Kidney capillary endothelial cell (primary cell): ENCODE measurements at regions not wholly inside any gene's neighbourhood (a gene's known extent, or its start where the extent isn't known, plus 50 kb on each side); places are given as distances from the start of the nearest gene placed in this dataset.

ENCODE experiments used
- DNase-seq: peaks from one replicate; pipeline ENCODE4 v3.0.0-alpha.2; 2018; ENCODE audit warnings: low spot score

DNA sequence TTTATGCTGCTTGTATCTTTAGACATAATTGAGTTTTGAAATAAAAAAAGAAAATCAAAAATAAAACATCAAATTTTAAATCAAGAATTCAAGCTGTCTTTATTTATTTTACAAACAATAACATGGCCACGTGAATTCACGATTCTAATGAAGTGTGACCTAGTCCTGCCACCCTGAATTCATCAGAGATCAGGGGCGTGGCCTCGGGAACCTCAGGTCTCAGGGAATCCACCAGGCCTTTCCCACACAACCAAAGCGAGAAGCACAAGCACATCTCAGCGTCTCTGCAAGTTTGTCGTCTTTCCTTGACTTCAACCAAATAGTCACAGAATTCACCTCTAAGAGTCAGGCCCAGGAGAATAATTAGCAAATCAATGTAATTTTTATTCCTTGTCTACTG lies 107.9 kb downstream of the DACT2 start:
- no peak for DNase-seq

GRCh38 chr6:168210239-168211105 lies 109.1 kb downstream of the DACT2 start:
- DNase-seq: no peak

DNA sequence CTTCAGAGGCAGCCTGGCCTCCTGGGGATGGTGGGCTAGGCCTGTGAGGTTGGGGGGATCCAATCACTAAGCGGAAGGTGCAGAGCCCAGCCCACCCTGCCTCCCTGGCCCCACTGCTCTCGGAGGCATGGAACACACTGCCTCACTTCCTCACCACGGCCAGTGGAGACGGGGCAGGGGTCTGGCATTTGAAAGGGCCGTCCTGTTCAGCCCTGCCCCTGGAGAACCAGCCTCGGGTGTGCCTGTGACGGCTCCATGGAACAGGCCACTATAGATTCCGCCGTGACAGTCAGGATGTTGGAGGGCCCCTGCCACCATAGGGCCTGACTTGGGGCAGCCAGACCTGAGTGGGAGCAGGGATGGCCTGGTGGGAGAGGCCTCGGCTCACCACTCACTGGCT lies 110.2 kb downstream of the DACT2 start:
- no peak for DNase-seq

DNA sequence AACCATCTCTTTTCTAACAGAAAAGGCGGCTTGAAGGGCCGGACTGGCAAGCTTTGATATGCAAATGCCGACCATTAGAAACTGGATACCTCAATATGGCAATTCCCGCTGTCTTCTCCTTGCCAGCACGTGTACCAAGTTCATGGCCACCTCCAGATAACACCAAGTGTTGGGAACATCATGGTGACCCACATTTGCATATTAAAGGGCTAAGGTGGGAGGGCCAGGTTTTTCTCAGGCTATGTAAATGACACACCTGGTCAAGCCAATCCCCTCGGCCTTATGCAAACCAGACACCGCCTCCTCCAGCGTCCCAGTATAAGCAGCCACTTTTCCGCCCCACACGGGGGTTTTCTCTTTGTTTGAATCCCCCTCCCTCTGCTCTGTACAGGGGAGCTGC lies 110.7 kb downstream of the DACT2 start:
- DNase-seq: no peak

- no peak for DNase-seq
Observed at GRCh38 chr6:168208402-168208801, 111.2 kb downstream of the DACT2 start.

GRCh38 chr6:168207421-168208175 lies 112.0 kb downstream of the DACT2 start:
- no peak for DNase-seq

DNA sequence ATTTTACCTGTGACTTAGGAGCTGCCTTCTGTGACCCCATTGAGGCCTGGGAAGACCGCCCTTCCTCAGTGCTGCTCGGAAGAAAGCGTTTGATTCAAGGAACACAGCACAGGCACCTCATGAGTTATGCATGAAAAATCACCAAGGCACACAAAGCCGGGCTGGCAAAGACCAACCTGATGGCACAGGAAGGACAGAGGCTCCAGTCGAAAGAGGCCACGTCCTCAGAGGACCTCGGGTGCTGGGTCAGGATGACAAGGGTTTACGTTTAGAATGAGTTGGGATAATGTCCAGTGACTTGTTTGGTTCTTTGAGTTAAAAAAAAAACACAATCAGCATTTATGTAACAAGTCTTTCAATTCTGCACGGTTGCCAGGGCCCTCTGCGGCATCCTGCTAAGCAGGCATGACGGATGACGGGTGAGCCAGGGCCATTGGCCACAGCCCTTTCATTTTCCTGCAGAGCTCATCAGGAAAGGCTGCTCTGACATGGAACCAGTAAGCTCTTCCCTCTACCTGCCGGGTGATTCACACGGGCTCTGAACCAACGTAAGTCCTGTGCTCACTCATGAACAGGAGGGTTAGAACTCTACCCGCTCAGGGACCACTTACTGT lies 112.8 kb downstream of the DACT2 start:
- no peak for DNase-seq

DNA sequence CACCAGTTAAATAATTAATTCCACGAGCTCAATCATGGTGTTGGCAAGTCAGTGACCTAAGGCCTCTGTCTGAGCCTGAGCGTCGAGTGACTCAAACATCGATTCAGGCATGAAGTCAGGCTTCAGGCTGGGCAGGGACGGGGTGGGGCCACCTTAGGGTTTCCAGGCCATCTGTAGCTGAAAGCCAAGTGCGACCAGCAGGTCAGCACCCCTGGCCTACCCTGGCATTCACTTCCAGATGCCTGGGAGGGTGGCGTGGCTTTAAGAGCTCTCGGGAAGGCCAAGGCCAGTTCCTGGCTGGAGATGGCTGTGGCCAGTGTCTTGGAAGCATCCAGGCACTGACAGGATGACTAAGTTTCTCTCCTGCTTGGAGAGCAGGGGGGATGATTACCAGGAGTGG lies 113.4 kb downstream of the DACT2 start:
- no peak for DNase-seq

GRCh38 chr6:168201799-168202198 lies 117.8 kb downstream of the DACT2 start:
- DNase-seq: no peak

DNA sequence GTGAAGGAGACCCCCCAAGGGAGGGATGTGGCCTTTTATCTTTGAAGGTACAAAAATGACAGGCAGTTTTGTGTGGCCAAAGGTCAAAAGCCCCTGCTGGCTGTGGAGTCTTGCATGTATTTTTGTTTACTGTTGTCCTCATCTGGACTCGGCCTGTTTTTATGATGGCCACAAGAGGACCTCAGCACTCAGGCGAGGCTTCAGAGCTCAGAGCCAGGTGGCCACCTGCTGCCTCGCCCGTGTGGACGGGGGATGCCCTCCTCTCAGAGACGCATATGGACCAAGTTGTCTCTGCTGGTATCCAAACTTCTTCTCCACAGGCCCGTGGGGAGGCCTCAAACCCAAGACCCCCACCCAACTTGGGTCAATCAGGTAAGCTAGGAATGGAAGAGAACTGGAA lies 118.2 kb downstream of the DACT2 start:
- DNase-seq: no peak

DNA sequence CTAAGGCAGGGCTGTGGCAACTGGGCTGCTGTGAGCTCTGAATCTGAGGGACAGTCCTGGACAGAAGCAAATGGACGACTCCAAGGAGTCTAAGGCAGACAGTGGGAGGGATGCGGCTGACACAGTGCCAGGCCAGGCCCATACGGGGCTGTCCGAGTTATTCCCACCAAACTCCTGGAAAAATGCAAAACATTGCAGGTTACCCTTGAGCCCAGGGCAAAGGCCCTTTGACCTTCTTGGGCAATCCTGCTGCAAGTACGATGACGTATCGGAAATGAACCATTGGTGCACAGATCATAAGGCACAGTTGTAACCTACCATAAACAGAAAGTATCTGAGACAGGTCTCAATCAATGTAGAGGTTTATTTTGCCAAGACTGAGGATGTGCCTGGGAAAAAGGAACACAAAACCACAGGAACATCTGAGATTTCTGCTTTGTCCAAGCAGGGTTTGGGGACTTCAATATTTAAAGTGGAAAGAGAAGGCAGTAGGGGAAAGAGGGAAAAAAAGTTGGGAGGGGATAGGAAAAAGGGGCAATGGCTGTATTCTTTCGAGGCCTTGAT lies 118.9 kb downstream of the DACT2 start:
- no peak for DNase-seq

DNA sequence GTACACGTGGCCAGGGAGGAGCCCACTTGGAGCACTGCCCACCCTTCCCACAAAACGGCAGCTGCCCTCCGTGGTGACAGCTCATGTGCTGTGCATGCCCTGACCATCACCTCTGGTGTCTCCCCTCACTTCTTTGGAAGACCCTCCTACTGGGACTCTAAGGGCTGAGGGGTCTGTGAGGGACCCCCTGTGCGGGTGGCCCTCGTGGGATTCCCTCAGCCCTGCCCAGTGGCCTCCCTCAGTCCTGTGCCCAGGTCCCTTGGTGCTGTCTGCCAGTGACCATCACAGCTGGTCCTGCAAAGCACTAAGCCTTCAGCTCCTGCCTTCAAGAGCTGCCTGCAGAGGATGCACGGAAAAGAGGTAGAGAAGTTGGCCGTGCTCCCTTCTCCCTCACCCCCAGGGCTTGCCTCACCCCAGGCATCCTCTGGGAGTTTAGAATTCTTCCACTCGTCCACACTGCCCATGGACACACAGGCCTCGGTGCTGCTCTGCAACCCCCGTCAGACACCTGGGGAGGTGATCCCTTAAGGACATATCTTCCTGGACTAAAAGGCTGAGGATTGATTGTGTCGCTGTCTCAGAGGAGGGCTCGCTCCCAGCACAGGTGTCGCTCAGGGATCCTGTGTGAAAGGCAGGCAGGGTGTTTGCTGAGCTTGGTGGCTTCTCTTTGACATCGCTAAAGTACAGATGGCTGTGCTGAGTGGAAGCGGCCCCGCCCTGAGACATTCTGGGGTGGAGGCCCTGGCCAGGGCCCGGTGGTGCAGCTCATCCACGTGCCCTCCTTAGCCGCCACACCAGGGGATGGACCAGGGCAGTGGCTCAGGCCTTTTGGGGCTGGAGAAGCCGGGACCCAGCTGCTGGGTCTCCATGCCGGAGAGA lies 119.5 kb upstream of the FRMD1 start:
- DNase-seq: no peak

DNA sequence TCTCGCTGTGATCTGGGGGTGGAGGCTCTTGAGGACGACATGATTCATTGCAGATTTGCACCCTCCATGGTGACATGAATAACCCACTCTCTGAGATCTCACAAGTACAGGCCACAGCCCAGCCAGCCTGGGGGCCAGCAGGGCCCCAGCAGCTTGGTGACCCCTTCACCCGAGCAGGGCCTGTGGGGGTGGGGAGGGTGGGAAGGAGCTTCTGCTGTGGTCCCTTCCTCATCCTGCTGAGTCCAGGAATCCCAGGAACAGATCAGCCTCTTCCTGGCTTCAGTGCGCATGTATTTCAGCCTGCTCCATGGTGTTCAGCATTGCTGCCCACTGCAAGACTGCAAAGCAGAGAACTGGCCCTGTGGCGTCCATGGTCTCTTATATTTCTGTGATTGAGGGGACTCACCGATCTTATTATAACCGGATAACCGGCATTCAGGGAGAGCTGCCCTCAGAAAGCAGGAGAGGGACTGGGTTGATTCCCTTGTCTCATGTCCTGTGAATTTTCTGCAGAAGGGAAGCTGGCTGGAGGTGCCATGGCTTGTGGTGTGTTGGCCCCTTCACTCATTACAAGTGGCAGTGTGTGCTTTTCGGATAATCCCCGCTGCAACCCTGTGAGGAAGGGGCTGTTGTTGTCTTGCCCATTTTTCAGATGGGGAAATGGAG lies 118.8 kb upstream of the FRMD1 start:
- DNase-seq: no peak

GRCh38 chr6:168196881-168197635 lies 118.0 kb upstream of the FRMD1 start:
- no peak for DNase-seq

DNA sequence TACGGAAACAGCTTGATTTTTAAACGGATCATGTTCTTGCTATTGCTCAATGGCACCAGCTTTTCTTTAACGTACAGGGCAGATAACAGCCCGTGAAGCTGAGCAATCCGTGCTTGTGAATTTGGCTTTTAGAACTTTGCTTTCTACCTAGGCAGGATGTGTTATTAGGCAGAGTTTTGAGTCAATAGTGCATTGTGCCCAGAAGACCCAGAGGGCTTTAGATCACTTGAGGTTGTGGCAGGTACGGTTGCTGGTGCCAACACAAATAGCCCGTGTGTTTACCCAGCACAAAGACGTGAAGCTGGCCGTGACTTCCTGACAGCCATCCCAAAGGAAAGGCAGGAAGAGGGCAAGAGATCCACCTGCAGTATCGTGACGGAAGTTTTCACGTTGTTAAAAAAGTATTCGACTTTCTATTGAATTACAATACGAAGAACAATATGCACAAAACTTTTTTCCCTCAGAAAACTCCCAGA lies 117.4 kb upstream of the FRMD1 start:
- no peak for DNase-seq

- no peak for DNase-seq
Observed at GRCh38 chr6:168195712-168196111, 116.7 kb upstream of the FRMD1 start.

- DNase-seq: no peak
Observed at GRCh38 chr6:168194732-168195567, 115.9 kb upstream of the FRMD1 start.

- no peak for DNase-seq
Observed at GRCh38 chr6:168193816-168194721, 115.1 kb upstream of the FRMD1 start.
